ENCODE measurements at regions not wholly inside any gene's neighbourhood (a gene's known extent, or its start where the extent isn't known, plus 50 kb on each side); places are given as distances from the start of the nearest gene placed in this dataset.
A peak's percentile ranks its signal among the peaks of the same experiment; 100 is the strongest.
"Not testable (repeated sequence)": the region's sequence is repeated elsewhere in the genome, so short reads cannot be mapped to it uniquely, and the experiment has no call there.

- no peak overlapping the region for H2AFZ ChIP-seq (ENCODE audit: low read length)
- H3K27ac ChIP-seq (ENCODE audit: low read depth, low read length) = no peak overlapping the region
- no peak overlapping the region for H3K4me2 ChIP-seq (ENCODE audit: insufficient read depth, low read length)
- H3K36me3 ChIP-seq (ENCODE audit: insufficient read depth, low read length) = no peaks in the 10 kb centered on the region
- H3K79me2 ChIP-seq (ENCODE audit: insufficient read depth, low read length) = no peaks in the 10 kb centered on the region
- no peaks in the 10 kb centered on the region for H4K20me1 ChIP-seq (ENCODE audit: insufficient read depth, low read length)
- no peaks in the 10 kb centered on the region for H3K9me3 ChIP-seq (ENCODE audit: low read depth, low read length)
- no peak overlapping the region for H3K4me3 ChIP-seq (ENCODE audit: insufficient read depth, low read length)
- H3K4me1 ChIP-seq (ENCODE audit: insufficient read depth, low read length) = no peaks in the 10 kb centered on the region
- DNase-seq (ENCODE audit: insufficient read length, low spot score, missing footprints) = no peak
- H3K27me3 ChIP-seq (ENCODE audit: insufficient read depth, low read length) = no peaks in the 10 kb centered on the region
- no peak for TF ChIP-seq CTCF (IDR thresholded peaks at IDR 0.05; ENCODE audit: extremely low read depth, low read depth, low read length)
Observed at GRCh38 chr18:55893948-55894347, 306.0 kb upstream of the TCF4 start.

DNA sequence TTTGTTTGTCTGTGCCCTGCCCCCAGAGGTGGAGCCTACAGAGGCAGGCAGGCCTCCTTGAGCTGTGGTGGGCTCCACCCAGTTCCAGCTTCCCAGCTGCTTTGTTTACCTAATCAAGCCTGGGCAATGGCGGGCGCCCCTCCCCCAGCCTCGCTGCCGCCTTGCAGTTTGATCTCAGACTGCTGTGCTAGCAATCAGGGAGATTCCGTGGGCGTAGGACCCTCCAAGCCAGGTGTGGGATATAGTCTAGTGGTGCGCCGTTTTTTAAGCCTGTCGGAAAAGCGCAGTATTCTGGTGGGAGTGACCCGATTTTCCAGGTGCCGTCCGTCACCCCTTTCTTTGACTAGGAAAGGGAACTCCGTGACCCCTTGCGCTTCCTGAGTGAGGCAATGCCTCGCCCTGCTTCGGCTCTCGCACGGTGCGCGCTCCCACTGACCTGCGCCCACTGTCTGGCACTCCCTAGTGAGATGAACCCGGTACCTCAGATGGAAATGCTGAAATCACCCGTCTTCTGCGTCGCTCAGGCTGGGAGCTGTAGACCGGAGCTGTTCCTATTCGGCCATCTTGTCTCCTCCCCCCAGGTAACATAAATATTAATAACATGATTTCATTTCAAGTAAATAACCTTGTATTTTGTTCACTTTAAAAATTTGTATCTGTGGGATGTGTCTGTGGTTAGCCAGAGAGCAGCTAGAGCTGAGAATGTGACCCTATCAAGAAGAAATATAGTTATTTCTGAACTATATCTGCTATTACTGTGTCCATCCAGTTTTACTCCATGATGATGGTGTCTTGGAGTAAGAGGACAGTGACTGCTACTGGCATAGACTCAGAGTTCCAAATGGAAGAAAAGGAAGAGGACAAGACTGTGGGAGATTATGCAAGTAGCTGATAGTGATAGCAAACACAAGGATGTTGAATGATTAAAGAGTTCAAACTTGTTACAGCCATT lies 305.1 kb upstream of the TCF4 start:
- not testable (repeated sequence) for H3K4me1 ChIP-seq (ENCODE audit: insufficient read depth, low read length); H3K27ac ChIP-seq (ENCODE audit: low read depth, low read length); H3K36me3 ChIP-seq (ENCODE audit: insufficient read depth, low read length); H3K4me2 ChIP-seq (ENCODE audit: insufficient read depth, low read length); H3K27me3 ChIP-seq (ENCODE audit: insufficient read depth, low read length); H4K20me1 ChIP-seq (ENCODE audit: insufficient read depth, low read length); H3K4me3 ChIP-seq (ENCODE audit: insufficient read depth, low read length); H2AFZ ChIP-seq (ENCODE audit: low read length); H3K79me2 ChIP-seq (ENCODE audit: insufficient read depth, low read length); H3K9me3 ChIP-seq (ENCODE audit: low read depth, low read length)
- peak; percentile 58 for DNase-seq (ENCODE audit: insufficient read length, low spot score, missing footprints)

GRCh38 chr18:55886886-55887285 lies 298.9 kb upstream of the TCF4 start:
- DNase-seq (ENCODE audit: insufficient read length, low spot score, missing footprints) = peak; percentile 84

DNA sequence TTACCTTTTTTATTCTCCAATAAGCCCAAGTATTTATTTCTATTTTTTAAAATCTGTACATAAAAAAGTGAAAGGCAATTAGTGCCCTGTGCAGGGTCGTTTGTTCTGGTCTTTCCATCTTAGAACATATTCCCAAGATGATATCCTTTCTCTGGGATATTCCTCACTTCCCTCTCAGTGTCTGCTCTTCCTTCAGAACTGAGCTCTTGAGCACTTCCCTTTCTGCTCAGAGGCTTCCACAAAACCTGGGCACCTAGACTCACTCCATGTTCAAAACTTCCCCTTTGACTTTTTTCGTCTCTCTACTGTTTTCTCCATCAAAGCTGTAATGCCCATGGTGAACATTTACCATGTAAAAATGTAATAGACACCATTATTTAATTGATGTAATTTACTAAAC lies 296.5 kb upstream of the TCF4 start:
- Histone ChIP-seq H3K4me1 (ENCODE audit: insufficient read depth, low read length) (peaks cover 5% of the 10 kb centered on the region), H3K4me2 (ENCODE audit: insufficient read depth, low read length) (no peak overlapping the region), H3K79me2 (ENCODE audit: insufficient read depth, low read length) (no peaks in the 10 kb centered on the region), H3K36me3 (ENCODE audit: insufficient read depth, low read length) (no peaks in the 10 kb centered on the region), H2AFZ (ENCODE audit: low read length) (no peak overlapping the region), H3K4me3 (ENCODE audit: insufficient read depth, low read length) (no peak overlapping the region), H3K9me3 (ENCODE audit: low read depth, low read length) (no peaks in the 10 kb centered on the region), H3K27me3 (ENCODE audit: insufficient read depth, low read length) (no peaks in the 10 kb centered on the region), H4K20me1 (ENCODE audit: insufficient read depth, low read length) (no peaks in the 10 kb centered on the region), H3K27ac (ENCODE audit: low read depth, low read length) (no peak overlapping the region)
- no peak for DNase-seq (ENCODE audit: insufficient read length, low spot score, missing footprints)
- TF ChIP-seq CTCF (IDR thresholded peaks at IDR 0.05; ENCODE audit: extremely low read depth, low read depth, low read length) = no peak

More at GRCh38 chr18:55886886-55887285, 298.9 kb upstream of the TCF4 start:
- Histone ChIP-seq H3K4me2 (ENCODE audit: insufficient read depth, low read length) (no peak overlapping the region), H4K20me1 (ENCODE audit: insufficient read depth, low read length) (no peaks in the 10 kb centered on the region), H3K27ac (ENCODE audit: low read depth, low read length) (no peak overlapping the region), H3K4me3 (ENCODE audit: insufficient read depth, low read length) (no peak overlapping the region), H3K4me1 (ENCODE audit: insufficient read depth, low read length) (peaks cover 5% of the 10 kb centered on the region), H3K36me3 (ENCODE audit: insufficient read depth, low read length) (no peaks in the 10 kb centered on the region), H2AFZ (ENCODE audit: low read length) (no peak overlapping the region), H3K9me3 (ENCODE audit: low read depth, low read length) (no peaks in the 10 kb centered on the region), H3K27me3 (ENCODE audit: insufficient read depth, low read length) (no peaks in the 10 kb centered on the region), H3K79me2 (ENCODE audit: insufficient read depth, low read length) (no peaks in the 10 kb centered on the region)
- TF ChIP-seq CTCF (IDR thresholded peaks at IDR 0.05; ENCODE audit: extremely low read depth, low read depth, low read length) = no peak

All from osteoblast (primary cell).